C1 segment of cervical spinal cord (tissue), 14 donors: ENCODE measurements at regions not wholly inside any gene's neighbourhood (a gene's known extent, or its start where the extent isn't known, plus 50 kb on each side); places are given as distances from the start of the nearest gene placed in this dataset.

ENCODE experiments used
- DNase-seq, 14 donors: peaks; one replicate each; lab custom pipeline; 2025; lab: John Stamatoyannopoulos, UW

DNA sequence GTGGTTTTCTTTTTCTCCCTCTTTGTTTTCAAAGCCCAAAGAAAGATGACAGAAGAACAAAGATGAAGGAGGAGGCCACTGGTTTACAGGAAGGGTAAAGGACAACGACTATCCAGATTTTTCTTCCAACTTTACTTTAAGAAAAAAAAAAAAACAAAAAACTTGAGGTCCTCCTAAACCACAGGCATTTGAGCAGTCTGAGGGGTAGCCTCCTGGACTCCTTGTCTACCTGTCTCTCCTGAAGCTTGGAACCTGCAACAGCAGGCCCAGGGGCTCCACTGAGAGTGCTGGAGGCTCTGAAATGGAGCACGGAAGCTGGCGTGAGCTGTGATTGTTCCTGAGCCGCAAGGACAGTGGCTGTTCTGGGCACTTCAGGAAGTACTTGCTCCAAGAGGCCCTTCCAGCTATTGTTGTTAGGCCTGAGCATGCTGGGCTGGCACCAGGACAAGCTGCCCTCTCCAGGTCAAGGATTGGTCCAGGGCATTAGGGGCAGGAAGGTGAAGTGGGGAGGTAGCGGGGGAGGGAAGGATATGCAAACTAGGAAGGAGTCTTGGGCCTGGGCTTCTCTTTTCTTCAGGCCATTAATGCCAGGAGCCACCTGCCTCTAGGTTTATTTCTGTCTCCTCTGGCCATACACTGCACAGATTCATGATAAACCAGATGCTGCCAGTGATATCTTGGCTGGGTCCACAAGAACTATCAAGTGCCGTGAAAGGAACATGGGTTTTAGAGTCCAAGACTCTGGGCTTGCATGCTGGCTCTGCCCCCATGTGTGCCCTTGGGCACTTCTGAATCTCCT is 147.3 kb downstream of the CCDC34 start:
- DNase-seq, result peak in 1 of 14 donors; percentile 11

DNA sequence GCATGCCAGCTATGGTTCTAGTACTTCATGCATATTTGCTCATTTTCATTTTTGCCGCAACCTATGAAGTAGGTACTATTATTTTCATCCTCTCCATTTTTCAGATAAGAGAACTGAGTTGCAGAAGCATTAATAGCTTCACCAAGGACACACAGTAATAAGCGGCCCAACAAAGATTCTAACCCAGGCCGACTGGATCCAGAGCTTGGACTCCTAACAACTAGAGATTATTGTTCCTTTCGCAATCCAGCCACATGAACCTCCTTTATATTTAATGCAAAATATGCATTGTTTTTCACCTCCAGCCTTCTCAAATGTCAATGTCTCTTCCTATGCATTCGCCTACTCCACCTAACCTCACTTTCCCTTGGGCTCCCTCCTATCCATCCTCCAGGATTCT is 148.3 kb downstream of the CCDC34 start:
- DNase-seq, result no peak

DNA sequence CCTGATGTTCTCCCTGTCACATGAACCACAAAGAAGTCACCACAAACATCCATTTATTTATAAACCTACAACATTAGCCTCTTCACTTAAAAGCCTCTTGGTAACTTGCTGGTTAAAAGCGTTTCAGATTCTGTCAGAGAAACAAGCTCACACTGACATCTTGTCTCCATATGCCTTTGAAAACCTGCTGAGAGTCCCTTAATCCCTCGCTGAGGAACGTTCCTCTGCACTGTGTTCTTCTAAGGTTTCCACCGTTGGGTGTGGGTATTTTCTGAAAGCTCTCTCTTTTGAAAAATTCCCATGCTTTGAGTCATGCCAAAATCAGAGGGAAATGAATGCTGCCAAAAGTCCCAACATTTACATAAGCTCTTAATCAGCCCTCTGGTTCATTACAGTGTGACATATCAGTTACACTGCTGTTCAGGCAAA is 149.8 kb downstream of the CCDC34 start:
- peak in 1 of 14 donors; percentile 87 for DNase-seq

DNA sequence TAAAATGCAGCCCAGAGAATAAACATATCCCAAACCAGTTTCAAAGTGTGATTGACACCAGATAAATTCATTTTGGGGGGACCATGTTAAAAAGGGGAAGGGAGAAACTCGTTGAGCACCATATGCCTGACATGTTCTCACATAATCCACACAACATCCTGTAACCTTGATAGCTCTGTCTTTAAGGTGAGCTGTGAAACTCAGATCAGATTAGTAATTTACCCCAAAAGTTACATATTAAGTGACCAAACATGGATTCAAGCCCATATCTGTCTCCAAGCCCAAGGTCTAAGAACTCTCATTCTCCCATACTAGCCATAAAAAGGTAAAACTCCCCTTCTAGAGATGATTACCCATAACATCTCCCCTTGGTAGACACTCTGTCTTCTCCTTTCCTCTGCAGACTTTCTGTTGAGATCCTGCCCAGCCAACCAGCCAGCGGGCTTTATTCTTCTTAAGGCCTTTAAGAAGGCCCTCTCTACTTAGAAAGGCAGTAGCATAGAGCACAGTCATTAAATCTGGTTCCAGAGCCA is 150.7 kb downstream of the CCDC34 start:
- DNase-seq, result no peak

DNA sequence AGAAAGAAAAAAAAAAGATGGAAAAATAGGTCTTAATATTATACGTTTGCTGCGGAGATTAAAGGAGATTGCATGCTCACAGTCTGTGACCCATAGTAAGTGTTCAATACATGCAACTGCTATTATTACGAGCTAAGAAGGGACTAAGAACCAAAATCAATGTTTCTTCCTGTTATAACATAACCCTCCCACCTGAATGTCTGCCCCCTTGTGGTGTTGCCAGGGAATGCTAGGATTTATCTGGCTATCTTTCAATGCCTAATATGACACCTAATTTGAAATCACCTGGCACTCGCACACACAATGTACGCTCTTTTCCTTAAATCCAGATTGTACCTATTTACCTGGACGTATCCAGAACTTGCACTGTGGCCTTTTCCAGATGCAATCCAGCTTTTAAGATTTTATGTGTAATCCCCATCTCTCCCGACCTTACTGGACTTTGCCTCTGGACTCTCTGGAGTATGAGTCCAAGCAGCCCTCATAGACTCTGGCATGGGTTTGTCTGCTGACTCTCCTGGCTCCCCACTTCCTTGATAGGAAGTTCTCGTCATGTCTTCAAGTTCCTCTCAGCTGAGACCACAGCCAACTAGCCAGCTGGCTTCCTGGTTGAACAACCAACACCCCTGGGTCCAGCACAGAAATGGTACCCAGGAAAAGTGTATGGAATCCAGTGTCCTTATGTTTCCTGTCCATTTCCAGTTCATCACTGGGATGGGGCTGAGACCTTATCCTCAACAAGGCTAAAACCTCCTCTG is 151.5 kb downstream of the CCDC34 start:
- DNase-seq, result no peak

DNA sequence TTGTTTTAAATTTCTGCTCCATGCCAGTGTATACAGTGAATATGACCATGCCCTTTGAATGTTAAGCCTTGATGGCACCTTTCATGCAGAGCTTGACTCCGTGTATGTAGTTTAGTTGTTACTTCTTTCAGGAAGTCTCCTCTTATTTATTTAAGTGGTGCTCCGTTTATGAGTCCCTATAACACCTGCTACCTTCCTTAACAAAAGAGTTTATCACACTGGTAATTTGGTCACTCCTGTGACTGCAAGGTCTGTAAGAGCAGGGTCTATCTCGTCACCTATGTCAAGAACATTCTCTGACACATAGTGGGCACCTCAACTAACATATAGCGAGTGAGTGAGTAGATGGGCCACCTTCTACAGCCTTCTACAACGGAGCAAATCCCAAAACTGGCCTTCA is 152.5 kb downstream of the CCDC34 start:
- no peak for DNase-seq

DNA sequence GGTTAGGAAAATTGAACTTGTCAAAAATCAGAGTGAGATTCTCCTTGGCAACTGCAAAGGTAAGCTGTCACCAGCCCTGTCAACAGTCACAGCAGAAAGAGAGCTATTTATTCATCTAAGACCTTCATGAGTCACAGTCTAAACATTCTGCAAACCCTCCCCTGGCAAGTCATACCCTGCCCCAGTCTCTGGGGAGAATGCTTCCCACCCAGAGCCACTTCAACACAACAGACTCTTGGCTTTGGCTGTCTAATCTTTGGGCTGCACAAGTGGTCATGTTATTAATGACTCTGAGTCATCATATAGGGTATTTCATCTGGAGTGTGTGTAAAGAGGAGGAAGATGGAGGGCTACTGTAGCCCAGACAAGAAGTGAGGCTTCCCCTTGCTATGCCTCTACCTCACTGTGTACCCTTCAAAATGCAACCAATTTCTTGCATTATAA is 153.4 kb downstream of the CCDC34 start:
- DNase-seq, result no peak

DNA sequence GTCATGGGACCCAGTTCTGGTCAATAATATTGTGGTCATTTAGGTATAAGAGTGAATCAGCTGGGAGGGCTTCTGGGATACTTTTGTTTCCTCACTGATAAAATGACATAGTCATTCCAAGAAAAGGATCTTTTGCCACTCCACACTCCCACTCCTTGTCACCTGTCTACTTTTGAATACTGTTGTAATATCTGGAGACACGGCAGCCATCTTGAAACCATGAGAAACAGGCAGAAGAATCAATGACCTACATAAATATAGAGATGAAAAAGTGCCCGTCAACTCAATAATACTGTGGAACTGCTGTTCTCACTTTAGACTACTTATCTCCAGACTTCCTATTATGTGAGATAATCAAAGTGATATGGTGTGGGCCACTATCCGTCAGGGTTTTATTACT is 154.2 kb downstream of the CCDC34 start:
- DNase-seq, result no peak

DNA sequence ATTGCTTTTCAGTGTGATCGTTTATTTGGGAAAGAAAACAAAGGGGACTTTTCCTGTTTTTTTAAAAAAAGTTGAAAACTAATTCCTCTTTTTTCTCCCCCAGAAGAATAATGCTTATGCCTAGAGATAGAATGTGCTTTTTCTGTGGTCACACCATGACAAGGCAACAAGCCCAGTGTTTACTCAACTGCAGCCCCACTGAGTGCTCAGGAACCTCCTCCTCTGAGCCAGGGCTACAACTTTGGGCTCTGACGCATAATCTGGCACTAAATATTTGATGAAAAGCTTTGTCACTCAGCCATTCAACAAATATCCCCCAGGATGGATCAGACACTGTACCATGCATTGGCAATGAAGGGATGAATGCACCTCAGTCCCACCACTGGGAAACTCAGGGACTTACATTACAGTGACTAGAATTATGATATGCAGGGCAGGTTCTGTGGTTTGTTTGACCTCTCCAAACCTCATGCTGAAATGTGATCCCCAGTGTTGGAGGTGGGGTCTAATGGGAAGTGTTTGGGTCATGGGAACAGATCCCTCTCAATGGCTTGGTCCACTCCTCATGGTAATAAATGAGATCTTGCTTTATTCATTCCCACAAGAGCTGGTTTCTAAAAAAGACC is 155.9 kb downstream of the CCDC34 start:
- no peak for DNase-seq

DNA sequence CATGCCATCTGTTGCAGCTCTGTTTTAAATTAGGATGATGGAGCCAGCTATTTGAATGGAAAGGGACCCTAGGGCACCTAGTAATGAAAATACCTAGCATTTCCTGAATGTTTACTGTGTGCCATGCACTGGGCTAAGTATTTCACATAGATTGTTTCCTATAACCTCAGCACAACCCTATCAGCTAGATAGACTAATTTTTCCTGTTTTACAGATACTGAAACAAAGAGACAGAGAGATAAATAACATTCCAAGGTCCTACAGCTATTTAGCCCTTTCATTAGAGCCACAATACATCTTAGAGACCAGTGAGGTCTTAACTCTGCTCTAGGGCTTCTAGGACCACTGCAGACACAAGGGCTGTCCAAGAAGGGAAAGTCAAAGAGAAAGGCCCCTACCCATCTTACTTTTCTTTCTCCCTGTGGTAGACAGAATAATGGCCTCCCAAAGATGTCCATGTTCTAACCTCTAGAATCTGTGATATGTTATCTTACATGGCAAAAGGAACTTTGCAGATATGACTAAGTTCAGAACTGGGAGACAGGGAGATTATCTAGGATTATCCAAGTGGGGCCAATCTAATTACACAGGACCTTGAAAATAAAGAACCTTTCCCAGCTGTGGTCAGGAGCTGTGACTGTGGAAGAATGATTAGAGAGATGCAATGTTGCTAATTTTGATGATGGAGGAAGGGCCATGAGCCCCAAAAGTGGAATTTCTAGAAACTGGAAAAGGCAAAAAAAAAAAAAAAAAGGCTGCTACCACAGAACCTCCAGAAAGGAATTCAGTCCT is 157.0 kb downstream of the CCDC34 start:
- DNase-seq, result no peak

DNA sequence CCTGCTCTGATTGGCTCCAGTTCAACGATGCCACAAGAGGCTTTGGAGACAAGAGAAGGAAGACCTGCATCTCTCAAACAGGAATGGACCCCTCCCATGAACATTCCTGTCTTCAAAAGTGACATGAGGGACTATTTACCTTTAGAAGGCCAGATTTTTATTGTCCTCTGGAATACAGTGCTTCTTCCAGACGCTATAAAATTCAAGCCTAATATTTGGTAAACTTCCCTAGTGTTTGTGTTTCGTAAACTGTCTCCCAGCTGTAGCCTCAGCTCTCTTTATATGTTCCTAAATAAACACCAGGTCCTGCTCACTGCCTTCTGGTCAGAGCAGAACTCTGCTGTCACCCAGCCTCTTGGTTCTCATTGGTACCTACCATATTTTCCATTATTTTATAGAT is 157.8 kb downstream of the CCDC34 start:
- DNase-seq, result no peak

DNA sequence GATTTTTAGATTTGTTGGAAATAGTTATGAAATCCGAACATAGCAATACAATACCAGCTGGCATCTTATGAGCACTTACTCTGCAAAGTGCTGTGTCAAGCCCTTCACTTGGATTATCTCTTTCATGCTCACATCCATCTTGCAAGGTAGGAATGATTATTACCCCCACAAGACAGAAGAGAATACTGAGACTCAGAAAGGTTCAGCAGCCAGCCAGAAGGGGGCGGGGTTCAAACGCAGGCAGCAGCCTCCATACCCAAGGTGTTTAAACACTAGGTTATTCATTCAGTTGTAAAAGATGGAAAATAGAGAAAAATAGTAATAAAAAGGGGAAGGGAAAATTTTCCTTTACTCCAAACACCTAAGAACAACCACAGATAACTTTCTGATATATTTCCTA is 158.5 kb downstream of the CCDC34 start:
- DNase-seq, result no peak

DNA sequence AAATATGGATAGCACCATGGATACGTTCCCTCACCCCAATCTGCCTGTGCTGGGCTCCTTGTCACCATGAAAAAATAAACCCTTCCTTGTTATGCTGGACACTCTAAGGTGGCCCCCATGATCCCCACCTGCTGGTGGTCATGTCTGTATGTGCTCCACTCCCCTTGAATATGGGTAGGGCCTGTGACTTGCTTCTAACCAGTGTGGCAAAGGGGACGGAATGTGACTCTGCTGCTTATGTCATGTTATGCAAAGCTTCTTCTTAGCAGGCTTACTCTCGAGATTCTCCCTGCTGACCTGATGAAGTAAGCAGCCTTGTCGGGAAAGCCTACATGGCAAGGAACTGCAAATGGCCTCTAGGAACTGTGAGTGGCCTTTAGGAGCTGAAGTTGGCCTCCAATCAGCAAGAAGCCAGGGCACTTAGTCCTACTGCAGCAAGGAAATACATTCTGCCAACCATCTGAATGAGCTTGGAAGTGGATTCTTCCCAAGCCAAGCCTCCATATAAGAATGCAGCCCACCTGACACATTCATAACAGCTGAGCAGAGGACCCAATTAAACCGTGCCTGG is 159.9 kb downstream of the CCDC34 start:
- no peak for DNase-seq

DNA sequence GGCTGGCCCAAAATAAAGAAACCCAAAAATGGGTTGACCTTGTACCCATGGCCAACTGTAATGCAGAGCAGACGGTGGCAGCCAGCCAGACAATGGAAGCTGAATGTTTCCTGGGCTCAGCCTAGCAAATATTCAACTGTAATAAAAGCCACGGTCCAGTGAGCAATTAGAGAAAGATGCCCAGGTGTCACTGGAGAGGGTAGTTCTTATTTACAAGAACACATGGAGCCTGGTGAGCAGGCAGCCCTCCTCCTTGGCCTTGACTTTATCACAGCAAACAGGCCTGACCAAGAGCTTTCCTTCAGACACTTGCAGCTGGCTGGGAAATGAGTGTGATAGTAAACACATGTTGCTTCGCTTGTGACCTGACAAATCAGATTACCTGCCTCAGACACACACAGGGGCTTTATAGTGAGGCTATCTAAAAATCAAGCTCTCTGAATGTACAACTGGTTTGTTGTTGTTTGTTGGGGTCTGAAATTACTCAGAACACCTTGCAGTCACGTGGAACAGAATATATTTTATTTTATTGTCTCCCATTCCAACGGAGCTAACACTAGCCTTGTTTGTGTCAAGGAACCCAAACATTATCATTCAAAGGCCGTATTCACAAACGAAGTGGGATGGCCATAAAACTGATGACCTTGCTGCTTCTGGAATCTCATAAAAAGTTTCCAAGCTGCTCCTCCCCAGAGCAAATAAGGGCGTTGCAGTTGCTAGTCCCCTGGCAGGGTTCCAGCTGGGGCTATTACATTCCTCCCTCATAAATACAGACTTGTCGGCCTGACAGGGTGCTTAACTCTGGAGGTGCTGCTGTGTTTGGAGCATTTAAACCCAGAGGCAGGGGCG is 161.1 kb downstream of the BBOX1 start:
- no peak for DNase-seq

DNA sequence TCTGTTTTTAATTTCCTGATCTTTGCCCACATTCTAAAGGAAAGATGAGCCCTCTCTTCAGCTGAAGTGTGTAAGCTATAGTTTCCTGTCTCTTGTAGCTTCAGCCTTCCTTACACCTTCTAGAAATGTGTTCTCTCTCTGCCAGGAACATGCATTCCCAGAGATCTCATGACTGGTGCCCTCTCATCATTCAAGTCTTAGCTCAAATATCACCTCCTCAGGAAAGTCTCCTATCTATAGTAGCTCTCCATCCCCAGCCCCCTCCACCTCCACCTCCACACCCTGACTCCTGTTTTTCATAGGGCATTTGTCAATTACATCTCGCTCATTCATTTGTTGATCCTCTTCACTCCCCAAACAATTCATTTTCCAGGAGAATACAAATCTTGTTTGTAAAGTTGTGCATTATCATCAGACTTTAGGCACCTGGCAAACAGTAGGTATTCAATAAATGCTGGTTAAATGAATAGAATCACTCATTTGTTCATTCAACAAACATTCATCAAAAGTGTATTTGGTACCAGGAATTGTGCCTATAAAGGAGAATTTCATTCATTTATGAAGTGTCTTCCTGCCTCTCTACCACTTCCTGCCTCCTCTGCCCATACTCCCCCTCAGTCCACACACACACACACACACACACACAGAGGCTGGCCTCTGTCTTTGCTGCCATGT is 160.3 kb downstream of the BBOX1 start:
- DNase-seq, result no peak

DNA sequence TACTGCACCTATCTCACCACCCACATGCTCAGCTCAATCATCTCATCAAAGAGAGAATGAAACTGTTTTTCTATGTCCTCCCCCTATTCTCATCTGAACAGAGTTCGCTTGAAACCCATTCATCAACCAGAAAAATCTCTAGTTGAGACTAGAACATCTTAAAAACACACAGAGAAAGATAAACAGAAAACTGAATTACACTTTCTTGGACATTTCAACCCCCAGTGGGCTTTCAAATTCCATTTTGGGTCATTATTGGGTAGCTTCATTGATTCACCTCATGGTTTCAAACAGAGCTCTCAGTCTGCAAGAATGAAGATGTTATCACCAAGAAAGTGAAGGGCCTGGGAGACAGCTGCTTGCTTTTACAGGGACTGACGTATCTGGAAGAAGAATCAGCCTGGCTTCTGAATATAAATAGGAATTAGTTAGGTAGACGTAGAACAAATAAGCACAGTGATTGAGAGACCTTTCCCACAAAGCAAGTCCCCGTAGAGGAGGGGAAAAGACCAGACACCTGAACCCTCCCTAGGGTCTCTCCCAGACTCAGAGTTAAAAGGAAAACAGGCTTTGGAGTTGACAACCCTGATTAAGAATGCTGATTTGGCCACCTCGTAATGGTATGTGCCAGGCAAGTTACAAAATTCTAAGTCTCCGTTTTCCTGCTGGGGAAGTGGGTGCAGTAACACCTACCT is 155.7 kb downstream of the BBOX1 start:
- no peak for DNase-seq

DNA sequence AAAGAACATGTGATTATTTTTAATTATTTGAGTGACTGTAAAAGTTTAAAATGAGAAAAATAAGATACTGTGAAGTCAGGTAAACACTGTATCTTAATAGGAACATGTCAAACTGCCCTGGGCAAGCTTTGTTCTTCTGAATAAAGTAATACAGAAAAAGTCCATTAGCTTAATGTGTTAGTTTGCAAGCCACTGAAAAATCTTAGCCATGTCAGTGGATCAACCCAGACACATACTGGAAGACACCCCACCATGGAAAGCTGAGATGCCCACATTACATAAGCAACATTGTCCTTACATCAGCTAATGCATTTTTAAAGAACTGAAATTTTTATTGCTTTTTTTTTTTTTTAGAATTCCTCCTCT is 155.2 kb downstream of the BBOX1 start:
- no peak for DNase-seq

DNA sequence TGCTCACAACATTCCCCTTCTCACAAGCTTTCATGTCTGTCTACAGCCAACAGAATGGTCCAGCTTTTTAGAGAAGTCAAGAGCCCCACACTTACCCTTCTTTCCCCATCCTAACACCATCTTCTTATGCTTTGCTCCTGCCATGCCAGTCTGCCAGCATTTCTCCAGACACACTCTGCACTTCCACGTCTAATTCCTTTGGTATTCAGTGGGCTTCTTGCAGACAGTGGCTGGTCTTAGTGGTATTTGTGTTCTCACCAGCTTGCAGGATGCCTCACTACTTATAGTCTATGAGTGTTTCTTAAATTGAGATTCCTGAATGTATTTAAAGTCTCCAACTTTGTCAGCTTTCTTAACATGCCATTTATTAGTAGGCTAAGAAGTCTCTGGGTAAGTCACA is 154.4 kb downstream of the BBOX1 start:
- no peak for DNase-seq
